GM04503 (cell line): ENCODE measurements at regions not wholly inside any gene's neighbourhood (a gene's known extent, or its start where the extent isn't known, plus 50 kb on each side); places are given as distances from the start of the nearest gene placed in this dataset.
"Not testable (repeated sequence)": the region's sequence is repeated elsewhere in the genome, so short reads cannot be mapped to it uniquely, and the experiment has no call there.

ENCODE experiments used
- DNase-seq: peaks from one replicate; pipeline ENCODE4 v3.0.0-alpha.2; 2012; ENCODE audit warnings: low read depth

DNA sequence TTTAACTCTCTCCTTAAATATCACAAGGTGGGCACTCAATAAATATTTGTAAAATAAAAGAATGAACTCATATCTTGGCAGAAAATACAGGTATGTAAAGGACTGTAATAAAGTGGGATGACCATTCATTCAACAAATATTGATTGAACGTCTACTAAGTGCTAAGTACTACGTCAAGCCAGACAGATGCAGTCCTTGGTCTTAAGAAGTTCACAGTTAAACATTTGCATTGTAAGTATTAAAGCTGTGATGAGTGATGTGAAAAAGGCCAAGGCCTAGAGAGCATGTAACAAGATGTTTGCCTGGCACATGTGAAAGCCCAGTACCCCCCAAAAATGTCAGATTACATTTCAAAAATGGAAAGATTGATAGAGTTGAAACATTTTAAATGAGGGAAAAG is 130.1 kb upstream of the TMEM170B start:
- DNase-seq = no peak

DNA sequence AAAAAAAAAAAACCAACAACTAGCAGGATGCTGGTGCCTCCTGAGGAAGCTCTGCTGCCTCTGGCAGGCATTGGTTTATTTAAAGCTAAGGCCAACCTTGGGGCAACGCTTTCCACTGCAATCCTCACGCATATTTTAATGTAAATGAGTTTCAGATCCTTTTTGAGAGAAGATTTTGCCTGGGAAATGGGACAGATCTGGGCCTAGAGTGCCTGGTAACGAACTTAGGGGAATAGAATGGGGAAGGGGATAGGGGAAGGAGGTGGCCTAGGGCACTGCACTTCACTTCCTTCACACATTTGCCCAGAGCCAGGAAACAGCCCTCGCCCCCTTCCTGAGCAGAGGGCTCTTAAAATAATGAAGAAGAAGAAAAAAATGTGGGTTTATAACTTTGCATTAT is 132.7 kb upstream of the TMEM170B start:
- DNase-seq = no peak

DNA sequence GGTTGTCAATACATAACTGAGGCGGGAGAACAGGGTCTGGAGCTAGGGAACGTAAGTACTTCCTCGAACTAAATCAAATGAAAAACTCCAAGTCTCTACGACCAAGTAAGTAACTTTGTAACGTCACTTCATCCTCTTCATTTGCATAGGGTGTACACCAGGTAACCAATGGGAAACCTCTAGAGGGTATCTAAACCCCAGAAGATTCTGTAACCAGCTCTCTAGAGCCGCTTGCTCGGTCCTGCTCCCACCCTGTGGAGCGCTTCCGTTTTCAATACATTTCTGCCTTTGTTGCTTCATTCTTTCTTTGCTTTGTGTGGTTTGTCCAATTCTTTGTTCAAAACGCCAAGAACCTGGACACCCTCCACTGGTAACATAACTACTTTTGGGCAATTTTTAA is 133.5 kb upstream of the TMEM170B start:
- no peak for DNase-seq

DNA sequence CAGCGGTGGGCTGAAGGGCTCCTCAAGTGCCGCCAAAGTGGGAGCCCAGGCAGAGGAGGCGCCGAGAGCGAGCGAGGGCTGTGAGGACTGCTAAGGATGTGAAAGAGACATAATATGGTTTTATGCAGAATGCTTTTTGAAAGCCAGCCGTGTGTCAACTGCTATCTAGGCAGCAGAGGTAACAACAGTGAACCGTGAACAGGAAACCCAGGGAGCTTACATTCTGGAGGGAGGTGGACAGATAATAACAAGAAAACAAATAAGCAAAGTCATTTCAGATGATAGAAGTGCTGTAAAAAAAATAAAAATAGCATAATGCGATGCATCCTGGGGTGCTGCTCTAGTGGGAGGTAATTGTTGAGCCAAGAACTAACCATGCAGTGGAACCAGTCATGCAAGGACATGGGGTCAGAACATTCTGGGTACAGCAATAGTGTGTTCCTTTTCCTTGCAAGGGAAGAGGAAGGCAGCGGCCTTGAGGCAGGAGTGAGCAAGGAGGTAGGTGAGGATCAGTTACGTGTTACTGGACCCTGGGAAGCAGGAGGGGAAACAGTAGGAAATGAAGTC is 134.4 kb upstream of the TMEM170B start:
- DNase-seq = no peak

DNA sequence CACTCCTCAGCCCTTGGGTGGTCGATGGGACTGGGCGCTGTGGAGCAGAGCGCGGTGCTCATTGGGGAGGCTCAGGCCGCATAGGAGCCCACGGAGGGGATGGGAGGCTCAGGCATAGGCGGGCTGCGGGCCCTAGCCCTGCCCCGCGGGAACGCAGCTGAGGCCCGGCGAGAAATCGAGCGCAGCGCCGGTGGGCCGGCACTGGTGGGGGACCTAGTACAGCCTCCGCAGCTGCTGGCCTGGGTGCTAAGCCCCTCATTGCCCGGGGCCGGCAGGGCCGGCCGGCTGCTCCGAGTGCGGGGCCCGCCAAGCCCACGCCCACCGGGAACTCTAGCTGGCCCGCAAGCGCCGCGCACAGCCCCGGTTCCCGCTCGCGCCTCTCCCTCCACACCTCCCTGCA is 135.0 kb upstream of the TMEM170B start:
- DNase-seq = not testable (repeated sequence)

DNA sequence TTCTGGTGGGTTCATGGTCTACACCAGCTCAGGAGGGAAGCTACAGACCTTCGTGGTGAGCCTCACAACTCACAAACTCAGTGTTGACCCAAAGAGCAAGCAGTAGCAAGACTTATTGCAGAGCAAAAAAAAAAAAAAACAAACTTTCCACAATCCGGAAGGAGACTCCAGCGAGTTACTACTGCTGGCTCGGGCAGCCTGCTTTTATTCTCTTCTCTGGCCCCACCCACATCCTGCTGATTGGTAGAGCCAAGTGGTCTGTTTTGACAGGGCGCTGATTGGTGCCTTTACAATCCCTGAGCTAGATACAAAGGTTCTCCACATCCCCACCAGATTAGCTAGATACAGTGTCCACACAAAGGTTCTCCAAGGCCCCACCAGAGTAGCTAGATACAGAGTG is 135.6 kb upstream of the TMEM170B start:
- not testable (repeated sequence) for DNase-seq

DNA sequence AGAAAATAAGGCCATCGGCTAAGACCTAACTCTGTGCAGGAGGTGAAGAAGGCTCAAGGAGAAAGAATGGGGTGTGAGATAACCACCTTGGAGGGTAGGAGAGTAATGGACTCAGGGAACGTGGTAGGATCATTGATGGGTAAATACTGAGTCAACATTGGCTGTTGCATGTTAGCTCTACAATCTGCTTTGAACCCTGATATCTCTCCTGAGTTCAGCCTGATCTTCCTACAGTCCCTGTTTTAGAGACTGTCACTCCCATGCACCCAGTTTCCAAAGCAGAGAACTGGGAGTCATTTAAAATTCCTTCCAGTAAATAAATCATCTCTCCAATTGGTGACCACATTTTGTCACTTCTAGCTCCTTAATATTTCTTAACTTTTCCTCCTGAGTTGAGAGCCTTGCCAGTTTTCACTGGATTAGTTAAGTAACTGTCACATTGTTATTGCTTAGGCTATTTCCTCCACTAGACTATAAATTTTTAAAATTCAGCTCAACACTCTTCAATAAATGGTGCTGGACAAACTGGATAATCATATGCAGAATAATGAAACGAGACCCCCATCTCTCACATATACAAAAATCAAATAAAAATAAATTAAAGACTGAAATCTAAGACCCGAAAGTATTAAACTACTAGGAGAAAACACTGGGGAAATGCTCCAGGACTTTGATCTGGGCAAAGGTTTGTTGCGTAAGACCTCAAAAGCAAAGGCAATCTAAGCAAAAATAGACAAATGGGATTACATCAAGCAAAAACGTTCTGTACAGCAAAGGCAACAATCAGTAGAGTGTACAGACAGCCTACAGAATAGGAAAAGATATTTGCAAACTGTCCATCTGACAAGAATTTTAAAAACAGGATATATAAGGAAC is 138.9 kb upstream of the TMEM170B start:
- DNase-seq = no peak

DNA sequence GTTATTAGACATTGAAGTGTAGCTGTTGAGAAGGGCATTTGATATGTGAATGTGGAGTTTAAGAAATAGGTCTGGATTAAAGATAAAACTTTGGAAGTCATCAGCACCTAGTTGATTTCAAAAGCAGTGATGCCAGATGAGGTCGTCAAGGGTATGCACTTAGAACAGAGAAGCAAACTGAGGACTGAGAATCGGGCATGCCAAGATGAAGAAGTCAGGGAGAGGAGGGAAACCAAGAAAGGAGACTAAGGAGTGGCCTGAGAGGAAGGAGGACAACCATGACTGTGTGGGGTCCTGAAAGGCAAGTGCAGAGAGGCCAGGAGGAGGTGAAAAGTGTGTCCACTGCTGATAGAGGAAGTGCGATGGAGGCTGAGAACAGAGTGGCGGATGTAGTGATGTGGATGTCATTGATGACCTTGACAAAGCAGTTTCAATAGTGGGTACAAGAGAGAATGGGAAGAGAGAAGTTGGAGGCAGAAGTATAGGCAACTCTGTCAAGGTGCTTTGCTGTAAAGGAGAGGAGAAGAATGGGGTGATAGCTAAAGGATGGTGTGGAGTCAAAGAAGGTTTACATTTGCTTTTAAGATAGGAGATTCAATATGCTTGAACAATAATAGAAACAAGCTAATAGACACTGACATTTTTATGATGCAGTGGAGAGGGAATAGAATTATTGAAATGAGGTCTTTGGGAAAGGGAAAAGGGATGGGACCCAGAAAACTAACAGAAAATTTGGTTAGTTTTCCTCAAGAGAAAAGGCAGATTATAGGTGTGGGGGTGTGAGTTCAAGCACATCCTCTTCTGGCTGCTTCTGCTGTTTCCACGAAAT is 139.7 kb upstream of the TMEM170B start:
- no peak for DNase-seq

DNA sequence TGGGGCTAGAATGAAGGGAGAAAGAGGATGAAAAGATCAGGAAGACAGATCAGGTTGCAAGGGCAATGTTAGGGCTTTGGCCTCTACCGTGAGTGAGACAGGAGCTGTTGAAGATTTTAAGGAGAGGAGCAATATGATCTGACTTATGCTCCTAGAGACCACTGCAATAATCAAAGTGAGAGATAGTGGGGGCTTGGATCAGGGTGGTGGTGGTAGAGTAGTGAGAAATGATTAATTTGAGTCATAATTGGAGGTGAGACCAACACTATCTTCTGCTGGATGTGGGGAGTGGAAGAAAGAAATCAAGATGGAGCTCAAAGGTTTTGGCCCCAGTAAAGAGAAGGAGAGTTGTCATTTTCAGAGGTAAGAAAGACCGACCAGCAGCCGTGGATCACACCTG is 140.7 kb upstream of the TMEM170B start:
- no peak for DNase-seq

DNA sequence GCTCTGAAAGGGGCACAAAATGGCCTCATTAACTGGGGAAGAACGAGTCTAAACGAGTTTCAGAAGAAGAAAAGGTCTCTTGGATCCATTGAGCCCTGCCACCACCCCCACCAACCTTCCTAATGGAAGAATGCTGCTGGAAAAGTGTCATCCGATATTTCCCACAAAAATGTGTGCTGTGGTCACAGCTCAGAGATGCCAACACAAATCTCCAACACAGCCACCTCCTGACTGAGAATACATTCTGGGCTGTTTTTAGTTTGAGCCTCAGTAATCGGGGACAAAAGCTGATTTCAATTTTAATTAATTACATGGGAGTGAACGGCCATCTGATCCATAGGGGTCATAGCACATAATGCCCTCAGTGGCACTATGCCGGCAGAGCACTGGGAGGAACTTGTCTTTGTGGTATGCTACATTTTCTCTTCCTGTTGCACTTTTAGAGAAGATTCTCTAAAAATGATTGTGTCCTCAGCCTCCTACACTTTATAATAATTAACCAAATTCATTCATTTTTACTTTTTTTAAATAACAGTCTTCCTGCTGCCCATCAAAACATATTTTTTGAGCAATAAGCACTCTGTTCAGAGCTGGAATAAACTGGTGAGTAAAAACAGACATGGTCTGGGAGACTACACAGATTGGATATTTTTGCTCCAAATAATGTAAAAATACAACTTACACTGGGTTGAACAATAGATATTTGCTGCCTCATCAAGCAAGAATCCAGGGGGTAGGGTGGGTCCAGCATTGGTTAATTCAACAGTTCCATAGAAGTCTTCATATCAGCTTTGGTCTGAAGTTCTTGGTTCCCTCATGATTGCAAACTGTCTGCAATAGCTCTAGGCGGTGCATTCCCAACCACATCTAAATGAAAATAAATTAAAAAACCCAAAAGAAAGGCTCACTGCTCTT is 143.6 kb upstream of the TMEM170B start:
- no peak for DNase-seq

DNA sequence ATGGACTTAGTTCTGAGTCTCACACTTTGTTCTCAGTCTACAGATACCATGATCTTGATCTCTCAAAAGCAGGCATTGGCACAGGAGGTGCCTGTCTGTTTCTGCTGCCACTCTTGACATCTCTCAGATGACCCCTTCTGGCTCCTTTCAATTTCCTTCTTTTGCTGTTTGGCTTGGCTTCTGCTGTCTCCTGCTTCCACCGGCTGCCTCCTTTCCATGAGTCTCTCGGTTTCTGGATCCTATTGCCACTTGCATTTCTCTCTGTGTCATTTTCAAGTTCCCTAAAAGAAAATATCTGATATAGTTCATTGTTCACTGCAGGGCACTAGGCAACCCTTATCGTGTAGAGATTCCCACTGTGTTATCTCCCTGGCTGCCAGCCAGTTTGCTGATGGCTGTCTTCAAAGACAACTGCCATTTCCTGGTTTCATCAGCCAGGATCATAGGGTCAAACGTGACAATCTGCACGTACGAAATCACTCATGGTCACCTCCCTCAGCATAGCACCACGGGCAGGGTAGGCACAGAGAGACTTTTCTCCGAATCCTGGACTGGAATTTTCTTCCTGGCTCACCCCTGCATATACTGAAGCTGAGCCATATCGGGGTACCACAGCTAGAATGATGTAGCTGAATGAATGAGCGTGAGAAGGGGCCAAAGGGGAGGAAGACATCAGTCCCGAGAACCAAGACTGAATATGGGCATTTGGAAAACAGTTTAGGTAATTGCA is 144.6 kb upstream of the TMEM170B start:
- no peak for DNase-seq

DNA sequence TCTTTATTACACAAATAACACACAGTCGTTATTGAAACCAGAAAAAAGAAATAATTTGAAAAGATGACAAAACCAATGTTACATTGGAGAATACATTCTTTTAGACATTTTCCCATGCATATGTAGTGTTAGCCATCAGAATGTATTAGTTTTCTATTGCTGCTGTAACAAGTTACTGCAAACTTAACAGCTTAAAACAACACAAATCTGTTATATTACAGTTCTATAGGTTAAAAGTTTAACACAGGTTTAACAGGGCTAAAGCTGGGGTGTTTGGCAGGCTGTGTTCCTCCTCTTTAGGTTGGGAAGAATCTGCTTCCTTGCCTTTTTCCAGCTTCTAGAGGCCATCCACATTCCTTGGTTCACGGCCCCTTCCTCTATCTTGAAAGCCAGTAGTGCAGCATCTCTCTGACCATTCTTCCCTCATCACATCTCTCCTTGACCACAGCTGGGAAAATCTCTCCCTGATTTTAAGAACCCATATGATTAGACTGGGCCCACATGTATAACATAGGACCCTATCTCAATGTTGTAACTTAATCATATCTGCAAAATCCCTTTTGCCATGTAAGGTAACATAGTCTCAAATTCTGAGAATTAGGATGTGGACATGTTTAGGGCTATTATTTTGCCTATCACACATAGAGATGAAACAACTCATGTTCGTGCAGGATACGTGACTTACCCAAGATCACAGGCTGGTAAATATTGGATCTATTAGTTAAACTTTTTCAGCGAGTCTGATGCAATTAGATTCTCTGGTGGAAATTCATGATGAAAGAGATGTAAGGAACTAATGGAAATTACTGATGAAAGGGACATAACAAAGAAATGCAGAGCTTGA is 145.4 kb upstream of the TMEM170B start:
- no peak for DNase-seq

DNA sequence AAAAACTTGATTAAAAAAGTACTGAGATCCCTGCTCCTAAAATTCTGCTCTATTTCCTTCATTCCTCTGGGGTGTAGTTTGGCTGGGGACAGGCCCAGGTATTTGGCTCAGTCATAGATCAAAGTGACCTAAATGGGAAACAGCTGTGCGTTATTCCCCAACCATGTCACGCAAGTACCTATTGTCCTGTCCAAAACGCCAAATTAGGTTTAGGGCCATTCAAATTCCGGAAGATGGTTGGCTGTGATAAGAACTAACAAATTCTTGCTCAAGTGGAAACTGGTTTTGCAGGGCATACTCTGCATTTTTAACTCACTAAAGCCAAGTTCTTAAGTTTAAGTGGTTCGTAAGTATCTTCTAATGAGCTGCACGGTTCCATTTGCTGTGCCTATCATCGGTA is 147.6 kb upstream of the TMEM170B start:
- no peak for DNase-seq

DNA sequence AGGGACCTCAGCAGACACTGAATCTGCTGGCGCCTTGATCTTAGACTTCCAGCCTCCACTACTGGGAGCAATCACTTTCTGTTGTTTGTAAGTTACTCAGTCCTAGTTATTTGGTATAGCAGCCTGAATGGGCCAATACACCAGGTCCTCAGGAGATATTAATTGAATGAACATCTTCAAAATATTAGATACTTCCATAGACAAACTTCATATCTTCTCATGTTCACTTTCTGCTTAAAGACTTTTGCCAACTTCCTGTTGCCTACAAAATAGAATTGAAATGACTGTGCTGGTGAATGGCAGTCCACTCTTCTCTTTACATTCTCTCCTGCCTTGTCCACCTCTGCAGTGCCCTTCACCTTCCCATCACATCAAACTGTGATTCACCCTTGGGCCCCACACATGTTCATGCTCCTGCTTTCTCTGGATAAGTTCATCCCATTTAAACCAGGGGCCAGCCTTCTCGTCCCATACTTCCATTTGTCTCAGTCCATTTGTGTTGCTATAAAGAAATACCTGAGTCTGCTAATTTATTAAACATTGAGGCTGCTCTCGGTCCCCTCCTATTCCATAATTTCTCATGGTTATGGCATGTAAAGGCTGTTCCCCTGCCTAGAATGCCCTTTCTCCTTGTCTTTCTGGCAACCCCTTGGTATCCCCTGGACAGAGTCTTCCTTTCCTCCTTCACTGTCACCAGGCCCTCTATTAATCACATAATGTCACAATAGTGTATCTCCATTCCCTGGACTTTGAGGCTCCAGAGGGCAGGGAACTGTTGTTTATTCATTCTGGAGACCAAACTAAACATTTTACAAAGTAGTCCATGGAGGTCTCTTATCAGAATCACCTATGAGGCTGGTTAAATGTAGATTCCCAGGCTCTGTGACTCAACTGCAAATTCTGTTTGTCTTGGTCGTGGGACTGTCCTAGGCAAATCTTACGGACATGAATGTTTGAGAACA is 148.3 kb upstream of the TMEM170B start:
- no peak for DNase-seq

DNA sequence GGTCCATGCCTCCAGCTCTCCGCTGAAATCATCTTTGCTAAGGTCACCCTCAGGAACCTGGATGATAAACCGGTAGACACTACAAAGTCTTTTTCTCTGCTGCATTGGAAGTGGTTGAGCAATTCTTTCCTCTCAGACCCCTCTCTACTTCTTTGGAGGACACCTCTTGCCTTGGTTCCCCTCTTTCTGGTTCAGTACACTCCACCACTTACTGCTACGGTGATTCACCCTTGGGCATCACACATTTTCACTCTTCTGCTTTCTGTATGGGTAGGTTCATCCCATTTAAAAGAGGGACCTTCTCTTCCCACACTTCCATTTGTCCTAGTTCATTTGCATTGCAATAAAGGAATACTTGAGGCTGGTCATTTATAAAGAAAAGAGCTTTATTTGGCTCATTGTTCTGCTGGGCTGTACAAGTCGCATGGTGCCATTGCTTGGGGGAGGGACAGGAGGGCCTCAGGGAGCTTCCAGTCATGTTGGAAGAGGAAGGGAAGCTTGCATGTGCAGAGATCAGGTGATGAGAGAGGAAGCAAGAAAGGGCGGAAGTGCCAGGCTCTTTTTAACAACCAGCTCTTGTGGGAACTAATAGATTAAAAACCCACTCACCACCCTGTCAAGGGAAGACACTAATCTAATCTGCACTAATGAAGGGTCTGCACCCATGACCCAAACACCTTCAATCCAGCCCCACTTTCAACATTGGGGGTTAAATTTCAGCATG is 149.7 kb upstream of the TMEM170B start:
- DNase-seq = no peak

DNA sequence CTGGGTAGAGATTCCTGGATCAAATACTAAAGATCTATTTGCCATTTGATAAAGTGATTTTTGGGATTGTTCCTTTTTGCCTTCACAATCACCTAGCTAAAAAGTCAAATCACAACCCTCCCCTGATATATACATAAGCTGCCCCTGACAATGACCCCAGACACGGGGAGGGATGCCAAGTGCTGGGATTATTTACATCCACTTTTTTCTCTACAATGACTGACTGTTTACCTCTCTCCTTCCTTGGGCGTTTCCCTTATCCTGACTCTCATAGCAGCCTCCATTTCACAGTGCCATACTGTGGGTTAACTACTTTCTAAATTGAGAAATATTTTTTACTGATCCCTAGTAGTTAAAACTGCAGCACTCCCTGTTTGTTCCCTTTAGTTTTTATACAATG is 150.8 kb upstream of the TMEM170B start:
- no peak for DNase-seq

DNA sequence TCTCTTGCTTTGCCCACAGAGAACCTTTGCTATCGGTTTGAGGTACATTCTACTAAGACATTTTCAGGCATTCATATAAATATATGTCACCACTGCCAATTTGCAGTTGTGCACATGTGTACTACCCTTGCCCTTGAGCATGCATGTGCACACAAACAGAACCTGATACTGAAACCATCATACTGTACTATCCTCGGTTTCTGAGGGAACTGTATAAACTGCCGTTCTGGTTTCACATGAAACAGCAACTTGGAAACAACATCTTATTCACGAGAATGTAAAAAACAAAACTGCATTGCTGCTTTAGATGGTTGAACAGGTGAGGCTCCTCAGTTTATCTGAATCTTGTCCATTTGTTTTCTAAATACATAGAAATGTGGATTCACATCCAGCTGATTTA is 151.2 kb upstream of the TMEM170B start:
- no peak for DNase-seq

DNA sequence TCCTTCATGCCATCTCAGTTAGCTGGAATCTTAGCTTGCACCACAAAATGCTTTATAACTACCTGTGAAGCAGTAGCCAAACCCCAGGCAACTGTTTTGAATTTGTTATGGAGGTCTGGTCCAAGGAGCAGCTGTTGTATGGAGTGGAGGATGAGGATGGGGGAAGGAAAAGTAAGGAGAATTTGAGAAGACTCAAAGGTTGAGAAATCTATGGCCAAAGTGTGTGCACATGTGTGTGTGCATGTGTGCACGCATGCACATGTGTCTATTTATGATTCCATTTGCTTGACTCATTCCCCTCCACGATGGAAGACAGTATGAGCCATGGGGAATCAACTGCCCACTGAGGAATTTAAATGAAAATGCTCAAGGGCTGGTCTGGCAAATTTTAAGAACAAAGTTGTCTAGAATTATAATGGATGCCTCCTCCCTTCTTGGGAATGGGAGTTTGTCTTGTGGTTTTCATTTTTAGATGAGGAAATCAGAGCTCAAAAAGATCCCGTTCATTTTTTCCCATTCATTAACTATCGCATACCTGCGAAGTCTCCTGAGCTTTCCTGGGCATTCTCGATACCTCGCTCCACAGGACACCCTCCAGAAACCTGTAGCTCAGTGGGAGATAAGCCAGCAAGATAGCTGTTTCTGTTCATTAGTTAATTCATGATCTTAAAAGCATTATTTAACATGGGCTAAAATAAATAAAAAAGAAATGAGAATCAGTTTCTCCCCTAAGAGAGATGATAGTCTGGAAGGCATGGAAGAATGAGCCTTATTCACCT is 152.3 kb upstream of the NEDD9 start:
- DNase-seq = no peak
